ENCODE measurements at regions not wholly inside any gene's neighbourhood (a gene's known extent, or its start where the extent isn't known, plus 50 kb on each side); places are given as distances from the start of the nearest gene placed in this dataset.
"Not testable (repeated sequence)": the region's sequence is repeated elsewhere in the genome, so short reads cannot be mapped to it uniquely, and the experiment has no call there.

DNA sequence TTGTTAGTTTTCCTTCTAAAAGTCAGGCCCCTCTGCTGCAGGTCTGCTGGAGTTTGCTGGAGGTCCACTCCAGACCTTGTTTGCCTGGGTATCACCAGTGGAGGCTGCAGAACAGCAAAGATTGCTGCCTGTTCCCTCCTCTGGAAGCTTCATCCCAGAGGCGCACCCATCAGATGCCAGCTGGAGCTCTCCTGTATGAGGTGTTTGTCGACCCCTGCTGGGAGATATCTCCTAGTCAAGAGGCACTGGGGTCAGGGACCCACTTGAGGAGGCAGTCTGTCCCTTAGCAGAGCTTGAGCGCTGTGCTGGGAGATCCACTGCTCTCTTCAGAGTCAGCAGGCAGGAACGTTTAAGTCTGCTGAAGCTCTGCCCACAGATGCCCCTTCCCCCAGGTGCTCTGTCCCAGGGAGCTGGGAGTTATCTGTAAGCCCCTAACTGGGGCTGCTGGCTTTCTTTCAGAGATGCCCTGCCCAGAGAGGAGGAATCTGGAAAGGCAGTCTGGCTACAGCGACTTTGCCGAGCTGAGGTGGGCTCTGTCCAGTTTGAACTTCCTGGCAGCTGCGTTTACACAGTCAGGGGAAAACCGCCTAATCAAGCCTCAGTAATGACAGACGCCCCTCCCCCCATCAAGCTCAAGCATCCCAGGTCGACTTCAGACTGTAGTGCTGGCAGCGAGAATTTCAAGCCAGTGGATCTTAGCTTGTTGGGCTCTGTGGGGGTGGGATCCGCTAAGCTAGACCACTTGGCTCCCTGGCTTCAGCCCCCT lies 49.9 kb upstream of the PGBD5 start:
- H3K9me3 Mint-ChIP-seq; ATAC-seq (ENCODE audit: low read depth in 2 of 2); H3K27ac ChIP-seq (ENCODE audit: insufficient read depth, low read length, poor library complexity, severe bottlenecking); H3K36me3 Mint-ChIP-seq; H3K4me3 Mint-ChIP-seq; H3K9me3 ChIP-seq (ENCODE audit: control insufficient read depth in 2 of 2, low read length in 2 of 2); H3K4me3 ChIP-seq (ENCODE audit: low read depth, low read length); H3K27ac Mint-ChIP-seq; DNase-seq; H3K36me3 ChIP-seq (ENCODE audit: control insufficient read depth, insufficient read depth, low read length); H3K4me1 Mint-ChIP-seq; H3K27me3 ChIP-seq (ENCODE audit: control insufficient read depth, insufficient read depth, low read length); H3K4me1 ChIP-seq (ENCODE audit: control insufficient read depth, insufficient read depth, low read length, poor library complexity, severe bottlenecking): not testable (repeated sequence)
- H3K27me3 Mint-ChIP-seq = peaks cover 23% of the 10 kb centered on the region

Data from CD4-positive, CD25-positive, alpha-beta regulatory T cell (primary cell).